Embryonic facial prominence (tissue), 1 donor: ENCODE measurements at regions not wholly inside any gene's neighbourhood (a gene's known extent, or its start where the extent isn't known, plus 50 kb on each side); places are given as distances from the start of the nearest gene placed in this dataset.
"Not testable (repeated sequence)": the region's sequence is repeated elsewhere in the genome, so short reads cannot be mapped to it uniquely, and the experiment has no call there.

Experiments
- DNase-seq: peaks from one replicate; pipeline ENCODE4 v3.0.0-alpha.2; 2016; ENCODE audit errors: extremely low spot score

DNA sequence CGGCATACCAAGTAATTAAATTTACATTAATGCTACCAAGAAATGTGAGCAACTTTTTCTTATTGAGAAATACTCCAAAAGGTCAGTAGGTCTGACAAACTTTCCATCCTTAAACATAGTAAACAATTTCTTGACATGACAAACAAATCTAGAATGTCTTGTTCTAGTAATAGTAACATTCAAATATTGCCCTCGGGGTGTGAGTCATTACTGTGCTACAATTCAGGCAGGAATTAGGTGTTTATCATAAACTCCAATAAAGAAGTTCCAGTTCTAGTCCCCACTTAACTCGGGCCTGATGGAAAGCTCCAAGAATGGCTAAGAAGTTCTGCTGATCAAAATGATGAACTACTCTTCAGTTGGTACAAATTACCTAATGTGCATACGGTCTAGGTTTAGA, 235.6 kb upstream of the TUSC1 start:
- no peak for DNase-seq

DNA sequence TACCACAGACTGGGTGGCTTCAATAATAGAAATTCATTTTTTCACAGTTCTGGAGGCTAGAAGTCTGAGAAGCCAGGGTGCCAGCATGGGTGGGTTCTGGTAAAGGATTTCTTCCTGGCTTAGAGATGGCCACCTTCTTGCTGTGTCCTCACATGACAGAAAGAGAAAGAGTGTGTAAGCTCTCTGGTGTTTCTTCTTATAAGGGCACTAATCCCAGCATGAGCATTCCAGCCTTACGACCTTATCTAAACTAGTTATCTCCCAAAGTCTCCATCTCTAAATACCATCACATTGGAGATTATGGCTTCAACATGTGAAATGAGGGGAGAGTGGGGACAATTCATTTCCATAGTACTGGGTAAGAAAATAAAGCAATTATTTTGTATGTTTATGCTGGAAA, 226.5 kb upstream of the TUSC1 start:
- DNase-seq, result no peak

DNA sequence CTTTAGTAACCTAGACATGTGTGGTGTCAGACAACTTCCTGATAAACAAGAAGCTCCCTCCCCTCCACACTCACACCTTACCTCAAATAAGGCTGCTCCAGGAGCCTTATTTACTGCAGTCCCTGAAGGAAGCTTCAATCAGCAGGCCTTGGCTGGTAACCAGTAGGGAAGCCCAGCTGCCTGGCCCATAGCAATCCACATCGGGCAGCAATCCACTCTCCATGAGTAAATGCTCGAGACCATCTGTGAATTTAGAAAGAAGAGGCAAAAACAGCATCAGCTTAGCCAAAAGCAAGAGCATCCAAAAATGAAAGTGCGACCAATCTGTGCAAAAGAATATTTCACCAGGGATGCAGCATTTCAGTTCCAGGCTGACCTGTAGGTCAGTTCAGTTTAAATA, 213.3 kb upstream of the TUSC1 start:
- DNase-seq, result no peak

DNA sequence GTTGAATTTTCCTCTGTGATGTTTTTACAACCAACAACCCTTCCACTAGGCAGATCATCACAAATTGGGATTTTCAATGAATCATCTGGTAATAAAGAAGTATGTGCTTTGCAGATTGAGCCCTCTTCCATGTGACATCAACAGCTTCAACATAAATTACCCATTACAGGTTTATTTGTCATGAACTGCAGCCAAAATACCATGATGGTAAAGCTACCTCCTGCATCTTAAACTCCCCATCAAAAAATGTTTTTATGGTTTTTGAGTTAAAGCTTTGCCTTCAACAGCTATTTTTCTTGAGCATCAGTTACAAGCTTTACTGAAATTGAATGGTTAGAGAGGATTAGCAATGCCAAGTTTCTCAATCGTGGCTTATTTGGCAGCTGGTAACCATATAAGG, 211.4 kb upstream of the TUSC1 start:
- no peak for DNase-seq

DNA sequence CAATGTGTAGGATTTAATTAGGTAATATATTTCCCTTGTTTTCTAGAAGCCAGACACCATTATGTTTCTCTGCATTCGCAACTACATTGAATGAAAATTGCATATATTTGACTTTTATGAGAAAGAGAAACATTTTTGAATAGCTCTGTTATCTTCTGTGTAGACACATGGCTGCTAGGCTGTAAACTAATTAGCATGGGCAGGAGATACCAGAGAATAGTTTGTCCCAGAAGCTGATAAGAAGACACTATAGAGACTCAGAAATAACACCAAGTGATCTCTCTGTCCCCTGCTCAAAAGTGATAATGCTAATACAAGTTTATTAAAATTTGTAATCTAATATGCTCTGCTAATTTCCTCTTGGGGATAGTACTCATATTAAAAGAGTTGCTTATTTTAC, 198.0 kb upstream of the TUSC1 start:
- DNase-seq, result no peak

DNA sequence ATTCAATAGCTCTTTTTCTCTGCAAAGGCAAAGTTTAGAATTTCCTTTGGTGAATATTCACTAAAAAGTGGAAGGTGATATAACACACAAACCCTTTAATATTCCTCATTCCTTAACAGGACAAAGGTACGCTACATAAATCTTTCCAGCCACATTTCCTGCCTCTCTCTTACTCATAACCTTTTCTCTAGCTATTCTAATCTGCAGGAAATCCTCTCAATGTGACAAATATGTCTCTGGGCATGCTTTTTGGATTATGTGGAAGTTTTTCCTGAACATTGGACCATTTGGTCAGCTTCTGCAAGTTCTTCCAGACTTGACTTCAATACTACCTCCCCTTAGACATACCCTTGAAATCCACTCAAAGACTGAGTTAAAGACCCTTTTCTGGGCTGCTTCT, 186.3 kb upstream of the TUSC1 start:
- DNase-seq, result no peak

DNA sequence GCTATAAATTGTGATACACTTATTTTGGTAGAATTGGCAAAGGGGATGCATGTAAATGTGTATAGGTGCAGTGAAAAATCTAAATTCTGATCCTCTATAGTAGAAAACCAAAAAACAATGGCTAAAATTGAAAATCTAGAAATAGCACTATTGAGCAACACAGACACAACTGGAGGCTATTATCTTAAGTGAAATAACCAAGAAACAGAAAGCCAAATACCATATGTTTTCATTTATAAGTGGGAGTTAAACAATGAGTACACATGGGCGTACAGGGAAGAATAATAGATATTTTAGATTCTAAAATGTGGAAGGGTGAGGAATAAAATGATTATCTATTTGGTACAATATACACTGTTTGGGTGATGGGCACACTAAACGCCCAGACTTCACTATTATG, 183.2 kb upstream of the TUSC1 start:
- DNase-seq, result no peak

DNA sequence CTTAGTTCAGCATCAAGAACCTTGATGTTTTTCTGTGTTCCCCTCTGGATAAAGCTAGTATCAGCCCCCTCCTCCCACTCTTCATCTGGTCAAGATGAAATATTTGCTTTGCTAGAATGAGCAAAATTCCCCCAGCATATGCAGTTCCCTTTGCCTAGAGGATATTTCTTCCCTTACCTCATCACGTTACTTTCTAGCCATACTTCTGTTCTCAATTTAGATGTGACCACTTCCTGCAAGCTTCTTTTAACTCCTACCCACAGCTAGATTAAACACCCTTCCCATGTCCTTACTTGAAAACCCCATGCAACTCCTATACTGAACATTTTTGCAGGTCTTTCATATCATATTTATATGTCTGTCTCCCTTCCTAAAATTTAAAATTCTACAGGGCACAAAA, 178.9 kb upstream of the TUSC1 start:
- DNase-seq, result no peak

DNA sequence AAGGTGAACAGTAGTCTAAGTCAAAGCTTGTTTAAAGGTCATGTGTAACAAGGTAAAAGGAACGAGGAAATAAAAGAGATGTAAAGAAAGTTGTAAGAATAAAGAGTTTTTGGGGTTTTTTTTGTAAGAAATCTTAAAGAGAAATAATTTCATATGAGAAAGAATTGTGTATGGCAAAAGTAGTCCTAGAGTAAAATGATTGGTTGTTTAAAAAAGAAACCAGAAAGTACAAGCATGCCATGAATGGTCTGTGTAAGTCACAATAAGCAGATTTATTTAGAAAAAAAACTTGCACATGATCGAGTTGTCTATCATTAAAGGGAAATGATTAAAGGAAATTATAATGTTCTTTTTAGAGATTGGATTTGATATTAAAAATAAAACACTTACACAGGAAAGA, 172.6 kb upstream of the TUSC1 start:
- DNase-seq, result no peak

DNA sequence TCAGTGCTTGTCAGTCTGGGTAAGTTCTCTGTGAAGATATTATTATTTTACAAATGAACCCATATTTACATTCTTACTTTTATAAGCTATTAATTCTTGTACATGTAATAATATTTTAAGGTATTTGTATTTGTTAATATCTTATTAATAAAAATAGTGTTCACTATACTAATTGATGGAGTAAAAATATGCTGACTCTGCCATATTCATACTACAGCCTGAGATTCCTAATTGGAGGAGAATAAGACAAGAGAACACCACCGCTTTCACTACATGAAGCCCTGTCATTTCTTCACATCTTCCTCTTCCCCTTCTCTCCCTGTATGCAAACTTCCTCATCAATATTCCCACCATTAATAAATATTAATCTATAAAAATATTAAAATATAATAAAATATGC, 167.6 kb upstream of the TUSC1 start:
- no peak for DNase-seq

DNA sequence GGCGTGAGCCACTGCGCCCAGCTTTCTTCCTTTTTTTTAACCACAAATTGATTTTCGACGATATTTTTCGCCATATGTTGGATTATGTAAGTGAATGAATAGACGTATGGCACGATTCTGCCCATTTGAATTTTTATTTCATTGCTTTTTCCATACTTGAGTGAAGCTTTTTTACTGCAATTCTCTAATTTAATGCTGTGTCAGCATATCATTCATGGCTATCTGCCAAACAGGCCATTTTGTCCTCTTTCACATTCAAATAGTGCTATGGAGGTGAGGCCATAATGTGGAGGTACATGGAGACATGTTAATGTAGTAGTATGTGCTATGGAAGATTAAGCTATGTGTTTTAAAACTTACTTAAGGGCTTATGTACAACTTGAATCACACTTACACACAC, 152.1 kb upstream of the TUSC1 start:
- no peak for DNase-seq

DNA sequence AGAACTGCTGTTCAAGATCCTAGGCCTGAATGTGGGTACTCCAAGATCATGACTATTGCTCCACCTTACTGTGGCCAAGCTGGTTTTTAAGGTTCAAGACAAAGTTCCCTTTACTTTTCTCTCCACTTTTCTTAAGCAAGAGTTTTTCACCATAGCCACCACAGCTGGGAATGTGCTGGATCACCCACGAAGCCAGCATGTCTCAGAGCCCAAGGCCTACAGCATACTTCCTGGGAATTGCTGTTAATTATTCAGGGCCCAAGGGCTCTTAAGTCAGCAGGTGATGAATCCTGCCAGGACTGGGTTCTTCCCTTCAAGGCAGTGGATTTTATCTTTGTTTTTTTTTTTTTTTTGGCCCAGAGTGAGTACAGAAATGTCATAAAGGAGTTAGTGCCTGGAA, 149.4 kb upstream of the TUSC1 start:
- no peak for DNase-seq

DNA sequence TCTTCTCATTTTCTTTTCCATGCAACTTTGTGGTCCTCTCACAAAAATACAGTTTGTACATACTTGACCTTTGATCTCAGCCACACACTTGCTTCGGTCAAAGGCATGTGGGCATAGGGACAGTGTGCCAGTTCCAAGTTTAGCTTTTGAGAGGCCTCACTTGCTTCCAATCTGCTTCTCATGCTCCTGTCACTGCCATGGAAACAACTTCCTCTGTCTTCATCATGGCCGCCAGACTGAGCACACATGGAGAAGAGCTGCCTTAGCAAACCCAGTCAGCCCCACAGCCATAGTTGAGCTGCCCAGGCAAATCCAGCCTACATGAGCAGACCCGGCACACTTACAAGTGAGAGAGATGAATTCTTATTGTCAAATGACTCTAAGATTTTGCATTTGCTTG, 138.2 kb upstream of the TUSC1 start:
- DNase-seq, result no peak

DNA sequence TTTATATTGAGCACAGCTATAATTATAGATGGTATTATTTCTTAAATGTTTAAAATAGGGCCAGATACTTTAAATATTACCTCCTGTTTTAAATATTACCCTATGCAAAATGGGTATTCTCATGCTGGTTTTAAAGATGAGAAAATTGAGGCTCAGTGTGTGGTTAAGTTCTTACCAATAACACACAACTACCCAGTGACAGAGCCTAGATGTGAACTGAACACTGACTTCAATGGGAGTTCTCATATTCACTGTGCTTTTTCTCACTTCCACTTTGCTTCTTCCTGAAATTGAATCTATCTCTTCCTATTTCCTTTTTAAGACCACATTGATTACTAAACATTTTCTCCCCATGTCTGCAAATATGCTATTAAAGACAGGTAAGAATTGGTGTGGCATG, 135.8 kb upstream of the TUSC1 start:
- no peak for DNase-seq

DNA sequence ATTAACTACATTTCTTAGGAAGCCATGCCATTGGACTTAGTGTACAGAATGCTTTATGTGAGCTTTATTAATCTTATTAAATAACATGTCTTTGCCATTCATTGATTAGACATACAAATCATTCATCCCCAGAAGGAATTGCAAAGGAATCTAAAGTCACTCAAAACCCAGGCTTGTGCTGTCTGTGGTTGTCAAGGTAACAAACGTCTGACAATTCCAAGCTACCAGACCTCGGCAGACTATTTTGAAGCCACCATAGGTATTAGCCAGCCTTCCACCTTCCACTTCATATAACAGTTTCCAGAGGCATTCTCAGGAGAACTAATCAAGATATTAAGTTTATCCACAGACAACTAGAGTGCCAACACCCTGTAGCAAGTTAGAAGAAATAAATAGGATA, 135.2 kb upstream of the TUSC1 start:
- DNase-seq, result no peak

DNA sequence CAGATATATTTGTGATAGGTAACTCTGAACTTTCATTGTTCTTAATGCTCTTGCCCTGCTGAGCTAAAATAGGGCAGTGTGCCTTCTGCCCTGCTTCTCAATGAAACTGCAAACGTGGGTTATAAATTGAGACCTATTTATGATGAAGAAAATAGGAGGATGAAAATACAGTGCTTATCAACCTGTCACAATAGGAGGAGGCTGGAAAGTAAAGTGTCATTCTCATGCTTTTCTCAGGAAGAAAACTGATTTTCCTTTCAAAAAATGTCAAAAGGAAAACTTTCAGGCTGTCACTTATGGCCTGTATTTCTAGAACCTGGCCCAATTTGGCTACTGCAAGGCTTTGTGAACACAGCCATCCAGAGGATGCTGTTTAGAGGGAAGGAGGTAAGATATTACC, 130.3 kb upstream of the TUSC1 start:
- DNase-seq, result no peak

DNA sequence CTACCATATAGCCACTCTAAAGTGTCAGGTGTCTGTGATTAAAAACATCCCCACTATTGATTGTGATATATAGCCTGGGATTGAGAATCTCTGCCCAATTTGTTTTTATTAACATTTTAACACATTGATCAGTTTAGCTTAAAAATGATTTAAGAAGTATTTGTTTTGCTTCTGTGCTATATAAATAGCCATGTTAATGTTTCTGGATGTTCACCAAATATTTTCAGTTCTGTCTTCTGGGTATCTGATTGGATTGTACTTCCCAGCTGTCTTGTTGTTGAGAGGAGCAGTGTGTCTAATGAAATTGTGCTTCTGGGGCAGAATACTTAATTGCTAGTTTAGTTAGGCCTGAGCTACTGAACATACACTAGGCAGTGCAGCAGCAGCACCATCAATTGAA, 126.6 kb upstream of the TUSC1 start:
- no peak for DNase-seq

DNA sequence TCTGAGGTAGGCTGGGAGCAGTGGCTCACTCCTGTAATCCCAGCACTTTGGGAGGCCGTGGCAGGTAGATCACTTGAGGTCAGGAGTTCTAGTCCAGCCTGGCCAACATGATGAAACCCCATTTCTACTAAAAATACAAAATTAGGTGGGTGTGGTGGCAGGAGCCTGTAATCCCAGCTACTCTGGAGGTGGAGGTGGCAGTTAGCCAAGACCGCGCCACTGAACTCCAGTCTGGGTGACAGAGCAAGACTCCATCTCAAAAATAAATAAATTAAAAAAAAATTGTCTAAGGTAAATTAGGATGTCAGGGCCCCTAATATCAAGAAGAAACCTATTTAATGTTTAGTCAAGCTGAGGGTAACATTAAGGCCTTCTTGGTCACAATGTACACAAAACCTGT, 123.7 kb upstream of the TUSC1 start:
- DNase-seq, result not testable (repeated sequence)

DNA sequence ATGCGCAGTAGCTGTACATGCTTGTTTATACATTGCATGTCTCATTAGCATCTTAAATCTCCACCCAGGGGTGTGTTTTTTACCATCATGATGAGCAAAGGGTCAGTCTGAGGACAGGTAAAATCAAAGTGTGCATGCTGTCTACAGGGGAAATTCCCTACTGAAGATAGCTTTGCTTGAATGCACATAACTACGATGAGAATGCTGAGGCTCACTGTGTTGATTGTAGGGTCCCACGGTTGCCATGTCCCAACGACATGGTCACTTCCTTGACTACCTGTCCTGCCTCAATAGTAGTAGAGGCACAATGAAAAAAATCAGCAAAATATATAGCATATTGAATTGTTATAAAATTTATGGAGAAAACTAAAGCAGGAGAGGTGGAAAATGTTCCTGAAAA, 95.6 kb upstream of the TUSC1 start:
- DNase-seq, result no peak

DNA sequence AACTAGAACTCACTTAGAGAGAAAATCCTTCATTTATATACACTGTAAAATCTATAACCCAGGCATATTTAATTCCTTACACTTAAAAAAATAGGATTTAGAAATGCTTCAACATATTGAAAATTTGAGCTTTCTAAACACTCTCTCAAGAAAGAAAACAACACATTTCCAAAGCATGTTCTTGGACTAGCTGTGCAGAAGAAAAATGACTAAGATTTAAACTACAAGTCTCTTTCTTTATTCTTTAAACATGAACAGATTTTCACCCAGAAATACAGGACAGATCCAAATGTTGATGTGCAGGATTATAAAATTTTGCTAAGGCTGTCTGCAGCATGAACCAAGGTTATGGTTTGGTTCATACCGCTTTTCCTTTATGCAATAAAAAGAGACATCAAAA, 77.7 kb upstream of the TUSC1 start:
- no peak for DNase-seq

DNA sequence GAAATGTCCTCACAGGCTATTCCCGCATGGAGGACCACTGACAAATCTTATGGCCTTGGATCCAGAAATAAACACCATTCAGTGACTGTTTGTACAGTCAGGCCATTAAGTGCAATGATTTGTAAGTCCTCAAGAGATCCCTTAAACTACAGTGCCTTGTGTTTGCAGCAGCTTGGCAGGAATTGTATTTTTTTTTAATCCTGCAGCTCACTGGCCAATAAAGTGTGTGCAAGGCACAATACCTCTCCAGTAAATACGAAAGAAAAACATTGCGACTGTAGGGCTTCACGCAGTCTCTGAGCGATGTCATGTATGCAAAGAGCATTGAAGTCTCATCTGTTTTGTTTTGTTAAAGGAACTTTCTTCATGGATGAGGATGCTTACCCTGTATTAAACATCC, 74.2 kb upstream of the TUSC1 start:
- DNase-seq, result no peak

DNA sequence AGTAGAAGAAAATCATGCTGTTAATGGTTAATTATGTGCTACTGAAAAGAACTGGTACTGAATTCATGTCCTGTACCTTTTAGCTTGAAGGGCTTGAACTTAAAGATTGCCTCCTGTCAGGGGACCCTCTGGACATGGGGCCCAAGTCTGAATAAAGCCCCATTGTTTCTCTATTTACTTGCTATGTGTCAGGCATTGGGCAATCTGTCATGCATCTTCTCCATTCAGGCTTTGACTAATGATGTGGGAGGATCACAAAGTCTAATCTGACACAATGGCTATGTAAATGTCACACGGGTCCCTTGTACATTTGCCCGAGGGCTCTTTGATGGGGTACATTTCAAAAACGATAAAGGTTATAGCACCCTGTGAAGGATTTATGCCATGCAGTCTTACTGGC, 64.0 kb upstream of the TUSC1 start:
- no peak for DNase-seq

DNA sequence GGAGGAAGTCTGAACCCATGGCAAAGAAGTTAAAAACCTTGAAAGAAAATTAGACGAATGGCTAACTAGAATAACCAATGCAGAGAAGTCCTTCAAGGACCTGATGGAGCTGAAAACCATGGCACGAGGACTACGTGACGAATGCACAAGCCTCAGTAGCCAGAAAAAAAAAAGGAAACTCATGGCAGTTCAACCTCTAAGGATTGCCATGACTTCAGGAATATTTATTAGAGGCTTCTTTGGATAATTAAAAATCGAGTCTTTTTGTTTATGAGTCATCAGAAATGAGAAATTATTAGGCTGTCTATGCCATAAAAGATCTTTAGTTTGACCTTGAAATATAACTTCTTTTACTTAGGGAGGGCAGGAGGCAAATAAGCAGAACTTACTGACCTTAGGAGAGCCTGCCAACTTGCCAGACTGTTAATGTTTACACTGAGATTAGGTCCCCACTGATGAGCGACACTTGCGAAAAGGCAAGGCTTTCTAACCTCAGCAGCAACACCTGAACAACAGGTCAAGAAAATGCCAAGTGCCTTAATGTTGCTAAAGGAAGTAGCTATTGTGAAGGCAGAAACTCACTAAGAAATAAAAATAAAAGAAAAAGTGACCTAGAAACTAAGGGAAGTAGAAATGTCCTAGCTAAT, 55.2 kb upstream of the TUSC1 start:
- no peak for DNase-seq

DNA sequence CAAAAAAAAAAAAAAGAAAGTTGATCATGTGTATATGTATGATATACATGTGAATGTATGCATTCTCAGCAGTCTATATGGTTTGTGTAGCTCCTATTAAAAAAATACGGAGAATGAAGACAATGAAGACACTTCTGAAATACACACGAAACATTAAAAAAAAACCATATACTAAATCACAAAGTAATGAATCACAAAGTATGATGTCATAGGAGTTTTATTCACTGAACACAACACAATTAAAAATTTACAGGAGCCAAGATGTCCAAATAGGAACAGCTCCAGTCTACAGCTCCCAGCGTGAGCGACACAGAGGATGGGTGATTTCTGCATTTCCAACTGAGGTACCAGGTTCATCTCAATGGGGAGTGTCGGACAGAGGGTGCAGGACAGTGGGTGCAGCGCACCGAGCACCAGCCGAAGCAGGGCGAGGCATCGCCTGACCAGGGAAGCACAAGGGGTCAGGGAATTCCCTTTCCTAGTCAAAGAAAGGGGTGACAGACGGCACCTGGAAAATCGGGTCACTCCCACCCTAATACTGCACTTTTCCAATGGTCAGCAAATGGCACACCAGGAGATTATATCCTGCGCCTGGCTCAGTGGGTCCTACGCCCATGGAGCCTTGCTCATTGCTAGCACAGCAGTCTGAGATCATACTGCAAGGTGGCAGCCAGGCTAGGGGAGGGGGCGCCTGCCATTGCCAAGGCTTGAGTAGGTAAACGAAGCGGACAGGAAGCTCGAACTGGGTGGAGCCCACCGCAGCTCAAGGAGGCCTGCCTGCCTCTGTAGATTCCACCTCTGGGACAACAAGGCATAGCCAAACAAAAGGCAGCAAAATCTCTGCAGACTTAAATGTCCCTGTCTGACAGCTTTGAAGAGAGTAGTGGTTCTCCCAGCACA, 53.9 kb upstream of the TUSC1 start:
- not testable (repeated sequence) for DNase-seq
